ENCODE measurements at regions not wholly inside any gene's neighbourhood (a gene's known extent, or its start where the extent isn't known, plus 50 kb on each side); places are given as distances from the start of the nearest gene placed in this dataset.

DNA sequence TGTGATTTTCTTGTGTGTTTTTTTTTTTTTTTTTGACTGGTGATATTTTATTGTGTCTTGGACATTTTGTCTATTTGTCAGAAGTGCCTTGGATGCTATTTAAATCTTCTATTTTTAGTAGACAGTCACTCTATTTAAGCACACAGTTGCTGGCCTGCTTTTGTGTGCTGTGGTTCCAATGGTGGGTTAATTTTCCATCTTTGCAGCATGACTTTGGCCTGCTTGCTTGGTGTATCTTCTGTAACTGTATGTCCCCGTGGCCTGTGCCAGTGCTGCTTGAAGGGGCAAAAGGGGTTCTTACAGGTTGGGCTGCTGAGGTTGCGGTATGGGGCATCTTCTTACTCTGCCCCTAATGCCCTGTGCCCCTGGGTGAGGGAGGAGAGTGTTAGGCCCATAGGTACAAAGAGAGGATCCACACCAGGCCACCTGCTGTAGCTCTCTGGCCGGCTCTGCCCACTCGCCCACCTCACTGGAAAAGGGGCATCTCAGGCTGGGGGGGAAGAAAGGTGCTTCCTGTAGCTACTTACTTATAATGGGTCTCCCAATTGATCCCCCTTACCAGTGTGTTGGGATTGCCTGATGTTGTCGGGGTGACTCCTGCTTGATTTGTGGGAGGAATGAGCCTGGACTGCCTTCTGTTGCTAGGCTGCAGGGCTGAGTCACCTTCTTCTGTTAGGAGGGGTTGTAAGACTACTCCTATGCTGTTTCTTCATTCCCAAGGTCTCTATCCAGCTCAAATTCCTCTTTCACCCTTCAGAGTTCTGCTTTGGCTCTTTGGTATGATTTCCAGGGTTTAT is 490.0 kb upstream of the HS6ST1 start:
- Histone ChIP-seq H3K4me1 (ENCODE audit: low read length) (no peaks in the 10 kb centered on the region), H3K9me3 (replicated peaks; ENCODE audit: insufficient read depth, low read length) (no peaks in the 10 kb centered on the region), H3K9ac (ENCODE audit: low read length) (no peak overlapping the region), H3F3A (ENCODE audit: insufficient read depth, low read length) (no peaks in the 10 kb centered on the region), H3K27me3 (replicated peaks; ENCODE audit: insufficient read depth, low read length) (no peaks in the 10 kb centered on the region), H3K4me3 (ENCODE audit: low read length) (no peak overlapping the region), H3K4me2 (ENCODE audit: low read depth, low read length) (no peak overlapping the region), H3K79me2 (ENCODE audit: low read length) (no peaks in the 10 kb centered on the region), H4K20me1 (ENCODE audit: insufficient read depth, low read length) (no peaks in the 10 kb centered on the region), H3K9me2 (replicated peaks; ENCODE audit: insufficient read depth, low read length) (no peaks in the 10 kb centered on the region), H3K27ac (ENCODE audit: low read length) (no peak overlapping the region), H2AFZ (ENCODE audit: low read length) (no peak overlapping the region), H3K36me3 (replicated peaks; ENCODE audit: insufficient read depth, low read length) (no peaks in the 10 kb centered on the region)
- no peak for TF ChIP-seq EZH2phosphoT487 (IDR thresholded peaks at IDR 0.05; ENCODE audit: low read length)
- TF ChIP-seq EZH2 (optimal IDR thresholded peaks at IDR 0.05; ENCODE audit: low read depth, low read length): no peak
- TF ChIP-seq, protein P1, sequence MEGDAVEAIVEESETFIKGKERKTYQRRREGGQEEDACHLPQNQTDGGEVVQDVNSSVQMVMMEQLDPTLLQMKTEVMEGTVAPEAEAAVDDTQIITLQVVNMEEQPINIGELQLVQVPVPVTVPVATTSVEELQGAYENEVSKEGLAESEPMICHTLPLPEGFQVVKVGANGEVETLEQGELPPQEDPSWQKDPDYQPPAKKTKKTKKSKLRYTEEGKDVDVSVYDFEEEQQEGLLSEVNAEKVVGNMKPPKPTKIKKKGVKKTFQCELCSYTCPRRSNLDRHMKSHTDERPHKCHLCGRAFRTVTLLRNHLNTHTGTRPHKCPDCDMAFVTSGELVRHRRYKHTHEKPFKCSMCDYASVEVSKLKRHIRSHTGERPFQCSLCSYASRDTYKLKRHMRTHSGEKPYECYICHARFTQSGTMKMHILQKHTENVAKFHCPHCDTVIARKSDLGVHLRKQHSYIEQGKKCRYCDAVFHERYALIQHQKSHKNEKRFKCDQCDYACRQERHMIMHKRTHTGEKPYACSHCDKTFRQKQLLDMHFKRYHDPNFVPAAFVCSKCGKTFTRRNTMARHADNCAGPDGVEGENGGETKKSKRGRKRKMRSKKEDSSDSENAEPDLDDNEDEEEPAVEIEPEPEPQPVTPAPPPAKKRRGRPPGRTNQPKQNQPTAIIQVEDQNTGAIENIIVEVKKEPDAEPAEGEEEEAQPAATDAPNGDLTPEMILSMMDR (IDR thresholded peaks at IDR 0.05; ENCODE audit: low read length): no peak
- no peak for DNase-seq

- H3K9ac ChIP-seq (ENCODE audit: low read length): no peak overlapping the region
- H3K79me2 ChIP-seq (ENCODE audit: low read length): no peaks in the 10 kb centered on the region
- no peaks in the 10 kb centered on the region for H4K20me1 ChIP-seq (ENCODE audit: insufficient read depth, low read length)
- H3K9me3 ChIP-seq (replicated peaks; ENCODE audit: insufficient read depth, low read length): no peaks in the 10 kb centered on the region
- H2AFZ ChIP-seq (ENCODE audit: low read length): no peak overlapping the region
- H3K9me2 ChIP-seq (replicated peaks; ENCODE audit: insufficient read depth, low read length): no peaks in the 10 kb centered on the region
- no peaks in the 10 kb centered on the region for H3K4me1 ChIP-seq (ENCODE audit: low read length)
- no peak overlapping the region for H3K4me3 ChIP-seq (ENCODE audit: low read length)
- no peak for DNase-seq
- H3K36me3 ChIP-seq (replicated peaks; ENCODE audit: insufficient read depth, low read length): no peaks in the 10 kb centered on the region
- H3F3A ChIP-seq (ENCODE audit: insufficient read depth, low read length): no peaks in the 10 kb centered on the region
- no peaks in the 10 kb centered on the region for H3K27me3 ChIP-seq (replicated peaks; ENCODE audit: insufficient read depth, low read length)
- H3K27ac ChIP-seq (ENCODE audit: low read length): no peak overlapping the region
- H3K4me2 ChIP-seq (ENCODE audit: low read depth, low read length): no peak overlapping the region
- TF ChIP-seq EZH2 (optimal IDR thresholded peaks at IDR 0.05; ENCODE audit: low read depth, low read length) (no peak), EZH2phosphoT487 (IDR thresholded peaks at IDR 0.05; ENCODE audit: low read length) (no peak)
- TF ChIP-seq, protein P1 (IDR thresholded peaks at IDR 0.05; ENCODE audit: low read length): no peak
Observed at GRCh38 chr2:128809259-128809636, 490.6 kb upstream of the HS6ST1 start.

DNA sequence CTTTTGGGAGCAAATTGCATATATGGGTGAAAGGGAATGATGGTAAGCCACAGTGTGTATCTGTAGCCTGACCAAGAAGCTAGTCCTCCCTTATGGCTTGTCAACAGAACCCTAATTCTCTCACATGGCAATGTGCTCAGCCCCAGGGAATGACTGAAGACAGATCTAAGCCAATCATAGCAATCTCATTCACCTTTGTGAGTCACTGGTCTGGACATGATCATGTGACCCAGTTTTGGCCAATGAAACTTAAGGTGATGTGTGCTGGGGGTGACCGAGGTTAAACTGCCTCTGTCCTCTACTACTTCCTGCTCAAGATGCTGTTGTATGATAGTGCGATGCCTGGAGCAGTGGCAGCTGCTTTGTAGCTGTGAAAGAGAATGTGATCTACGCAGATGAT is 491.2 kb upstream of the HS6ST1 start:
- Histone ChIP-seq H3K9me3 (replicated peaks; ENCODE audit: insufficient read depth, low read length) (no peaks in the 10 kb centered on the region), H3K27me3 (replicated peaks; ENCODE audit: insufficient read depth, low read length) (no peaks in the 10 kb centered on the region), H2AFZ (ENCODE audit: low read length) (no peak overlapping the region), H3K9me2 (replicated peaks; ENCODE audit: insufficient read depth, low read length) (no peaks in the 10 kb centered on the region), H3K36me3 (replicated peaks; ENCODE audit: insufficient read depth, low read length) (no peaks in the 10 kb centered on the region), H3K4me2 (ENCODE audit: low read depth, low read length) (no peak overlapping the region), H3K27ac (ENCODE audit: low read length) (no peak overlapping the region), H3K4me3 (ENCODE audit: low read length) (no peak overlapping the region), H3K9ac (ENCODE audit: low read length) (no peak overlapping the region), H3K4me1 (ENCODE audit: low read length) (no peaks in the 10 kb centered on the region), H3K79me2 (ENCODE audit: low read length) (no peaks in the 10 kb centered on the region), H3F3A (ENCODE audit: insufficient read depth, low read length) (no peaks in the 10 kb centered on the region), H4K20me1 (ENCODE audit: insufficient read depth, low read length) (no peaks in the 10 kb centered on the region)
- DNase-seq: no peak
- TF ChIP-seq, protein P1 (IDR thresholded peaks at IDR 0.05; ENCODE audit: low read length): no peak
- no peak for TF ChIP-seq EZH2 (optimal IDR thresholded peaks at IDR 0.05; ENCODE audit: low read depth, low read length)
- no peak for TF ChIP-seq EZH2phosphoT487 (IDR thresholded peaks at IDR 0.05; ENCODE audit: low read length)
